Upper lobe of right lung (tissue), 1 donor: ENCODE measurements at regions not wholly inside any gene's neighbourhood (a gene's known extent, or its start where the extent isn't known, plus 50 kb on each side); places are given as distances from the start of the nearest gene placed in this dataset.

Source experiments
- ATAC-seq: fragments of 200-7000 bp; cut with Tn5 transposase; one replicate; pipeline ENCODE4 v1.9.1; 2020; ENCODE audit warnings: mild to moderate bottlenecking, moderate library complexity
- DNase-seq: peaks from one replicate; pipeline ENCODE4 v3.0.0-alpha.2; 2020
- H3K27ac ChIP-seq: fragments of 200-600 bp; one replicate; pipeline ENCODE4 v1.8.0; 2022
- H3K27me3 ChIP-seq: fragments of 200-600 bp; one replicate; pipeline ENCODE4 v1.8.0; 2022; ENCODE audit warnings: mild to moderate bottlenecking
- H3K36me3 ChIP-seq: fragments of 200-600 bp; one replicate; pipeline ENCODE4 v1.8.0; 2022
- H3K4me1 ChIP-seq: fragments of 200-600 bp; one replicate; pipeline ENCODE4 v1.8.0; 2022
- H3K4me3 ChIP-seq: fragments of 200-600 bp; one replicate; pipeline ENCODE4 v1.8.0; 2022; ENCODE audit warnings: mild to moderate bottlenecking
- H3K9me3 ChIP-seq: fragments of 200-600 bp; one replicate; pipeline ENCODE4 v1.8.0; 2022
- intact Hi-C: fragments of 100-400 bp; cut with DNase I; formaldehyde crosslinking; loops from one replicate; pipeline ENCODE4 v1.11.0; 2022
- TF ChIP-seq, protein P1 (sequence below): fragments of 200-600 bp; IDR thresholded peaks from one replicate; pipeline ENCODE4 v1.8.0; 2022; ENCODE audit warnings: antibody characterized with exemption
- donor health status: DM: no; HTN: yes; CAD: no; lungs with severe emphysema.

GRCh38 chr9:89710697-89711096 lies 105.9 kb downstream of the GADD45G start:
- intact Hi-C loops: no loop called here
- Histone ChIP-seq H3K27me3 (no peaks in the 10 kb centered on the region), H3K36me3 (no peaks in the 10 kb centered on the region), H3K27ac (no peak overlapping the region), H3K4me3 (no peak overlapping the region), H3K9me3 (no peaks in the 10 kb centered on the region), H3K4me1 (peaks cover 12% of the 10 kb centered on the region)
- ATAC-seq: peak; percentile 45
- TF ChIP-seq, protein P1, sequence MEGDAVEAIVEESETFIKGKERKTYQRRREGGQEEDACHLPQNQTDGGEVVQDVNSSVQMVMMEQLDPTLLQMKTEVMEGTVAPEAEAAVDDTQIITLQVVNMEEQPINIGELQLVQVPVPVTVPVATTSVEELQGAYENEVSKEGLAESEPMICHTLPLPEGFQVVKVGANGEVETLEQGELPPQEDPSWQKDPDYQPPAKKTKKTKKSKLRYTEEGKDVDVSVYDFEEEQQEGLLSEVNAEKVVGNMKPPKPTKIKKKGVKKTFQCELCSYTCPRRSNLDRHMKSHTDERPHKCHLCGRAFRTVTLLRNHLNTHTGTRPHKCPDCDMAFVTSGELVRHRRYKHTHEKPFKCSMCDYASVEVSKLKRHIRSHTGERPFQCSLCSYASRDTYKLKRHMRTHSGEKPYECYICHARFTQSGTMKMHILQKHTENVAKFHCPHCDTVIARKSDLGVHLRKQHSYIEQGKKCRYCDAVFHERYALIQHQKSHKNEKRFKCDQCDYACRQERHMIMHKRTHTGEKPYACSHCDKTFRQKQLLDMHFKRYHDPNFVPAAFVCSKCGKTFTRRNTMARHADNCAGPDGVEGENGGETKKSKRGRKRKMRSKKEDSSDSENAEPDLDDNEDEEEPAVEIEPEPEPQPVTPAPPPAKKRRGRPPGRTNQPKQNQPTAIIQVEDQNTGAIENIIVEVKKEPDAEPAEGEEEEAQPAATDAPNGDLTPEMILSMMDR: no peak
- DNase-seq: peak; percentile 50

DNA sequence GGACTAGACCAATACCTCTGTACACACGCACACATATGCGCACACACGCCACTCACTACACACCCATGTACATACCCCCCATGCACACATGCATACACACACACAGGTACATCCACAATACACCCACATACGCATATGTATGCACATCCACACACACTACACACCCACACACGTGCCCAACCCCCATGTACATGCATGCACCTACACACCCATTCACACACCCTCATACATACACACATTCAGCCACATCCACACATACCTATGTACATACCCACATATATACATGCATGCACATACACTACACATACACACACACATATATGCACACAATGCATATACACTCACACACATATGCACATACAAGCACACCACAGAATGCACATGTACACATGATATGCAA lies 107.1 kb downstream of the GADD45G start:
- Histone ChIP-seq H3K27ac (no peak overlapping the region), H3K27me3 (no peaks in the 10 kb centered on the region), H3K9me3 (no peaks in the 10 kb centered on the region), H3K4me1 (peaks cover 10% of the 10 kb centered on the region), H3K4me3 (no peak overlapping the region), H3K36me3 (no peaks in the 10 kb centered on the region)
- ATAC-seq (no peak), DNase-seq (no peak)
- TF ChIP-seq, protein P1: no peak
- intact Hi-C loops: no loop called here

DNA sequence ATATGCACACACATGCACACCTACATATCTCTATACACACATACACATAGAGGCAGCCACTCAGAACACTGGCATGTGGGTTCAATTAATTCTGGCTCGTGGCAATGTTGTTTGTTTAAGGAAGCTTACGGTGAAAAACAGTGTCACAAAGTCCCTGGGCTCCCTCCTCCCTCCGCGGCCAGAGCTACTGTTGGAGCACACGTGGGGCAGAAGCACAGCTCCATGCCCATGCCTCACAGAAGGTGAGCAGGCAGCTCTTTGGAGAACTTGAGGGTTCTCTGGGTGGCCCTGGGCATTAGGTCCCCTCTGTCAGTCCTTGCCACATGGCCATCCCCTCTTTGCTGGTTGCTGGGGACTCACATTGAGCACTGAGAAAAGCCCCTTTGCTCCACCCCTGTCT lies 107.5 kb downstream of the GADD45G start:
- Histone ChIP-seq H3K27me3 (no peaks in the 10 kb centered on the region), H3K9me3 (no peaks in the 10 kb centered on the region), H3K27ac (no peak overlapping the region), H3K36me3 (no peaks in the 10 kb centered on the region), H3K4me3 (no peak overlapping the region), H3K4me1 (peaks cover 6% of the 10 kb centered on the region)
- ATAC-seq (no peak), DNase-seq (no peak)
- TF ChIP-seq, protein P1: no peak
- intact Hi-C loops: no loop called here

- peak; percentile 40 for ATAC-seq
- Histone ChIP-seq H3K4me1 (peaks cover 6% of the 10 kb centered on the region), H3K36me3 (no peaks in the 10 kb centered on the region), H3K27ac (no peak overlapping the region), H3K9me3 (no peaks in the 10 kb centered on the region), H3K27me3 (no peaks in the 10 kb centered on the region), H3K4me3 (no peak overlapping the region)
- DNase-seq: no peak
- intact Hi-C loops: no loop called here
- TF ChIP-seq, protein P1: no peak
Observed at GRCh38 chr9:89714321-89714720, 109.5 kb downstream of the GADD45G start.

DNA sequence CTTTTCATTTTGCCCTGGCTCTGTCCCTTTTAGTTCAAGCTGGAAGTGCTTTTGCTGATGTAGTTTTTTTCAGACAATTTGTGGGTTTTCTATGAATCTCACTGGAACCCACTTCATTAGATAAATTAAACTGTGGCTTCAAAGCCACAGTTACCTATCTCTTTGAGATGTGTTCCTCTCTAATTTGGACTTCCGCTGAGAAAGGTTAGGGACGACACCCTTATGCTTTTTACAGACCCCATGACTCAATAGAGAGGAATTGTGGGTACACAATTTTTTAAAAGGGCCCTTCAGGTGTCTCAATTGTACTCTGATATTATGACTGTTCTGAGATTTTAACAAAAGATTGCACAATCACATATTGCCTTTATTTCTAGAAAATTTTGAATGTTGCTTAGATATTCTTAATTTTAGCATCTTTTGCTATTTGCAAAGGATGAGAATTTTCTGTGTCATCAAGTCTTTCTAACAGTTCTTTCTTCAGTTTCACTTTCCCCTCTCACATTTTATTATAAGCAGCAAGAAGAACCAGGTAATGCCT lies 110.6 kb downstream of the GADD45G start:
- H3K27me3 ChIP-seq: no peaks in the 10 kb centered on the region
- no peak overlapping the region for H3K27ac ChIP-seq
- ATAC-seq: no peak
- intact Hi-C loops: no loop called here
- H3K4me1 ChIP-seq: peaks cover 6% of the 10 kb centered on the region
- no peaks in the 10 kb centered on the region for H3K9me3 ChIP-seq
- no peak overlapping the region for H3K4me3 ChIP-seq
- DNase-seq: no peak
- H3K36me3 ChIP-seq: no peaks in the 10 kb centered on the region
- TF ChIP-seq, protein P1: no peak

- H3K4me1 ChIP-seq: peaks cover 2% of the 10 kb centered on the region
- TF ChIP-seq, protein P1: no peak
- H3K4me3 ChIP-seq: no peak overlapping the region
- H3K36me3 ChIP-seq: no peaks in the 10 kb centered on the region
- DNase-seq: no peak
- intact Hi-C loops: no loop called here
- ATAC-seq: no peak
- no peak overlapping the region for H3K27ac ChIP-seq
- no peaks in the 10 kb centered on the region for H3K27me3 ChIP-seq
- H3K9me3 ChIP-seq: no peaks in the 10 kb centered on the region
Observed at GRCh38 chr9:89715881-89716280, 111.1 kb downstream of the GADD45G start.
